HuH-7 (cell line): ENCODE measurements at regions not wholly inside any gene's neighbourhood (a gene's known extent, or its start where the extent isn't known, plus 50 kb on each side); places are given as distances from the start of the nearest gene placed in this dataset.

ENCODE experiments used
- DNase-seq: peaks from one replicate; pipeline ENCODE4 v3.0.0; 2011; ENCODE audit warnings: low spot score

- no peak for DNase-seq
Observed at GRCh38 chr13:75231235-75231634, 250.7 kb downstream of the TBC1D4 start.

- no peak for DNase-seq
Observed at GRCh38 chr13:75226733-75227435, 255.1 kb downstream of the TBC1D4 start.

- DNase-seq, result no peak
Observed at GRCh38 chr13:75226092-75226491, 255.9 kb downstream of the TBC1D4 start.

- no peak for DNase-seq
Observed at GRCh38 chr13:75225288-75226032, 256.5 kb downstream of the TBC1D4 start.

- no peak for DNase-seq
Observed at GRCh38 chr13:75224053-75224742, 257.8 kb downstream of the TBC1D4 start.

- DNase-seq, result no peak
Observed at GRCh38 chr13:75222031-75222430, 259.9 kb downstream of the TBC1D4 start.

GRCh38 chr13:75220861-75221260 lies 261.1 kb downstream of the TBC1D4 start:
- DNase-seq, result no peak

- no peak for DNase-seq
Observed at GRCh38 chr13:75220238-75220542, 261.8 kb downstream of the TBC1D4 start.

- DNase-seq, result peak; percentile 74
Observed at GRCh38 chr13:75219479-75220237, 262.3 kb downstream of the TBC1D4 start.

- no peak for DNase-seq
Observed at GRCh38 chr13:75217949-75218348, 264.0 kb downstream of the TBC1D4 start.

- DNase-seq, result no peak
Observed at GRCh38 chr13:75216038-75216437, 265.9 kb downstream of the TBC1D4 start.

- DNase-seq, result no peak
Observed at GRCh38 chr13:75214846-75215245, 267.1 kb downstream of the TBC1D4 start.

- DNase-seq, result no peak
Observed at GRCh38 chr13:75202981-75203380, 279.0 kb downstream of the TBC1D4 start.

- no peak for DNase-seq
Observed at GRCh38 chr13:75197803-75198202, 284.2 kb downstream of the TBC1D4 start.

- no peak for DNase-seq
Observed at GRCh38 chr13:75196147-75196837, 285.7 kb downstream of the TBC1D4 start.

GRCh38 chr13:75195495-75196146 lies 286.3 kb downstream of the TBC1D4 start:
- DNase-seq, result no peak

- DNase-seq, result no peak
Observed at GRCh38 chr13:75194717-75195462, 287.1 kb downstream of the TBC1D4 start.

GRCh38 chr13:75186379-75186778 lies 295.6 kb downstream of the TBC1D4 start:
- no peak for DNase-seq

- no peak for DNase-seq
Observed at GRCh38 chr13:75181906-75182305, 300.1 kb downstream of the TBC1D4 start.

- DNase-seq, result no peak
Observed at GRCh38 chr13:75180805-75181455, 301.0 kb downstream of the TBC1D4 start.
